ENCODE measurements at regions not wholly inside any gene's neighbourhood (a gene's known extent, or its start where the extent isn't known, plus 50 kb on each side); places are given as distances from the start of the nearest gene placed in this dataset.

DNA sequence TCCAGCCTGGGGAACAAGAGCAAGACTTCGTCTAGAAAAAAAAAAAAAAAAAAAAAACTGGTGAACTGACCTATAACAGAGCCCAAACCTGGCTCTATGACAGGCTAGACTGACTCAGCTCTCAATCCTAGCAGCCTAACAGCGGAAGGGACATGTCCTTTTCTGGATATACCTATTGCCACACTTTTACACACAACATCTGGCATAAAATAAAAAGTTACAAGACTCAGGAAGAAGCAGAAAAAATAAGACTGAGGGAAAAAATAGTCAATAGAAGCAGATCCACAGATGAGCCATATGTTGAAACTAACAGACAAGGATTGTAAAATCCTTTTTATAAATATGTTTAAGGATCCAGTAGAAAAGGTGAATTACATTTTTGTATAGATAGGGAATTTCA is 57.5 kb upstream of the IPO9 start:
- ATAC-seq = no peak
- TF ChIP-seq SNAI2 (CRISPR knock-in tag; IDR thresholded peaks at IDR 0.05) = no peak
- no peak for TF ChIP-seq ZNF70 (CRISPR knock-in tag; IDR thresholded peaks at IDR 0.05)

GRCh38 chr1:201772178-201772577 is 56.8 kb upstream of the IPO9 start:
- TF ChIP-seq TCF4 (CRISPR knock-in tag; IDR thresholded peaks at IDR 0.05; ENCODE audit: borderline replicate concordance) (no peak), ARNTL (CRISPR knock-in tag; IDR thresholded peaks at IDR 0.05; ENCODE audit: borderline replicate concordance, low read depth) (no peak), ZC3H10 (CRISPR knock-in tag; IDR thresholded peaks at IDR 0.05) (no peak), CREB5 (CRISPR knock-in tag; IDR thresholded peaks at IDR 0.05; ENCODE audit: low read depth) (no peak), OSR1 (CRISPR knock-in tag; IDR thresholded peaks at IDR 0.05) (no peak), PPARA (CRISPR knock-in tag; IDR thresholded peaks at IDR 0.05; ENCODE audit: borderline replicate concordance) (no peak), ISL1 (CRISPR knock-in tag; IDR thresholded peaks at IDR 0.05) (no peak), BACH2 (CRISPR knock-in tag; IDR thresholded peaks at IDR 0.05; ENCODE audit: borderline replicate concordance) (no peak), RARB (CRISPR knock-in tag; IDR thresholded peaks at IDR 0.05) (no peak), POU6F1 (CRISPR knock-in tag; IDR thresholded peaks at IDR 0.05; ENCODE audit: borderline replicate concordance, low read depth) (no peak), ESRRG (CRISPR knock-in tag; IDR thresholded peaks at IDR 0.05) (no peak), ZNF565 (CRISPR knock-in tag; conservative IDR thresholded peaks at IDR 0.05; ENCODE audit: low read depth) (no peak), CSDC2 (CRISPR knock-in tag; IDR thresholded peaks at IDR 0.05) (no peak), SNAI2 (CRISPR knock-in tag; IDR thresholded peaks at IDR 0.05) (no peak), ZNF70 (CRISPR knock-in tag; IDR thresholded peaks at IDR 0.05) (no peak)
- TF ChIP-seq, protein P1, sequence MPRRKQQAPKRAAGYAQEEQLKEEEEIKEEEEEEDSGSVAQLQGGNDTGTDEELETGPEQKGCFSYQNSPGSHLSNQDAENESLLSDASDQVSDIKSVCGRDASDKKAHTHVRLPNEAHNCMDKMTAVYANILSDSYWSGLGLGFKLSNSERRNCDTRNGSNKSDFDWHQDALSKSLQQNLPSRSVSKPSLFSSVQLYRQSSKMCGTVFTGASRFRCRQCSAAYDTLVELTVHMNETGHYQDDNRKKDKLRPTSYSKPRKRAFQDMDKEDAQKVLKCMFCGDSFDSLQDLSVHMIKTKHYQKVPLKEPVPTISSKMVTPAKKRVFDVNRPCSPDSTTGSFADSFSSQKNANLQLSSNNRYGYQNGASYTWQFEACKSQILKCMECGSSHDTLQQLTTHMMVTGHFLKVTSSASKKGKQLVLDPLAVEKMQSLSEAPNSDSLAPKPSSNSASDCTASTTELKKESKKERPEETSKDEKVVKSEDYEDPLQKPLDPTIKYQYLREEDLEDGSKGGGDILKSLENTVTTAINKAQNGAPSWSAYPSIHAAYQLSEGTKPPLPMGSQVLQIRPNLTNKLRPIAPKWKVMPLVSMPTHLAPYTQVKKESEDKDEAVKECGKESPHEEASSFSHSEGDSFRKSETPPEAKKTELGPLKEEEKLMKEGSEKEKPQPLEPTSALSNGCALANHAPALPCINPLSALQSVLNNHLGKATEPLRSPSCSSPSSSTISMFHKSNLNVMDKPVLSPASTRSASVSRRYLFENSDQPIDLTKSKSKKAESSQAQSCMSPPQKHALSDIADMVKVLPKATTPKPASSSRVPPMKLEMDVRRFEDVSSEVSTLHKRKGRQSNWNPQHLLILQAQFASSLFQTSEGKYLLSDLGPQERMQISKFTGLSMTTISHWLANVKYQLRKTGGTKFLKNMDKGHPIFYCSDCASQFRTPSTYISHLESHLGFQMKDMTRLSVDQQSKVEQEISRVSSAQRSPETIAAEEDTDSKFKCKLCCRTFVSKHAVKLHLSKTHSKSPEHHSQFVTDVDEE (CRISPR knock-in tag; IDR thresholded peaks at IDR 0.05) = no peak
- peak; percentile 71 for ATAC-seq

DNA sequence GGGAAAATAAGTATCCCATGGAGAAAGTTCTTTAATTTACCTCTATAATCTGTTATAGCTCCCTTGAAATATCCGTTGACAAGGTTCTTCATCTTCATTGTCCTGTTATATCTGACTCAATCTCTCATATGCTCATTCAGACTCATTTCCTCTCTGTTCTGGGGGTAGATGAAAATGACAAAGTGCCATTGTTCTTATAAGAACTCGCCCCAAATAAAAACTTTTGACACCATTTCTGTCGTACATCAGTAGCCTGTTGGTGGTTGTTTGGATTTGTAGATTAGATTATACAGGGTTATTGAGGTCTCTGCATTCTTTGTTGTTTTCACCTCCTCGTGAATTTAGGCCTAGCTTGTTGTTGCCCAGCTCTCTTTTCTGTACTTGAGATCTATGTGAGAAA is 55.2 kb upstream of the IPO9 start:
- peak; percentile 7; the same call in 2 of the 3 replicates for ATAC-seq
- TF ChIP-seq ARNTL (CRISPR knock-in tag; IDR thresholded peaks at IDR 0.05; ENCODE audit: borderline replicate concordance, low read depth) (no peak), SNAI2 (CRISPR knock-in tag; IDR thresholded peaks at IDR 0.05) (no peak), BACH2 (CRISPR knock-in tag; IDR thresholded peaks at IDR 0.05; ENCODE audit: borderline replicate concordance) (no peak), ZNF8 (CRISPR knock-in tag; IDR thresholded peaks at IDR 0.05) (no peak), GLIS3 (CRISPR knock-in tag; IDR thresholded peaks at IDR 0.05) (no peak), POU6F1 (CRISPR knock-in tag; IDR thresholded peaks at IDR 0.05; ENCODE audit: borderline replicate concordance, low read depth) (no peak), ESRRG (CRISPR knock-in tag; IDR thresholded peaks at IDR 0.05) (no peak), ZFP3 (CRISPR knock-in tag; IDR thresholded peaks at IDR 0.05) (no peak), RARB (CRISPR knock-in tag; IDR thresholded peaks at IDR 0.05) (no peak; the same call in 1 of the 2 replicates), ZC3H10 (CRISPR knock-in tag; IDR thresholded peaks at IDR 0.05) (no peak), TCF4 (CRISPR knock-in tag; IDR thresholded peaks at IDR 0.05; ENCODE audit: borderline replicate concordance) (no peak), CREB5 (CRISPR knock-in tag; IDR thresholded peaks at IDR 0.05; ENCODE audit: low read depth) (no peak), PPARA (CRISPR knock-in tag; IDR thresholded peaks at IDR 0.05; ENCODE audit: borderline replicate concordance) (no peak), OSR1 (CRISPR knock-in tag; IDR thresholded peaks at IDR 0.05) (no peak), ZFP30 (CRISPR knock-in tag; IDR thresholded peaks at IDR 0.05) (no peak)
- TF ChIP-seq, protein P2, sequence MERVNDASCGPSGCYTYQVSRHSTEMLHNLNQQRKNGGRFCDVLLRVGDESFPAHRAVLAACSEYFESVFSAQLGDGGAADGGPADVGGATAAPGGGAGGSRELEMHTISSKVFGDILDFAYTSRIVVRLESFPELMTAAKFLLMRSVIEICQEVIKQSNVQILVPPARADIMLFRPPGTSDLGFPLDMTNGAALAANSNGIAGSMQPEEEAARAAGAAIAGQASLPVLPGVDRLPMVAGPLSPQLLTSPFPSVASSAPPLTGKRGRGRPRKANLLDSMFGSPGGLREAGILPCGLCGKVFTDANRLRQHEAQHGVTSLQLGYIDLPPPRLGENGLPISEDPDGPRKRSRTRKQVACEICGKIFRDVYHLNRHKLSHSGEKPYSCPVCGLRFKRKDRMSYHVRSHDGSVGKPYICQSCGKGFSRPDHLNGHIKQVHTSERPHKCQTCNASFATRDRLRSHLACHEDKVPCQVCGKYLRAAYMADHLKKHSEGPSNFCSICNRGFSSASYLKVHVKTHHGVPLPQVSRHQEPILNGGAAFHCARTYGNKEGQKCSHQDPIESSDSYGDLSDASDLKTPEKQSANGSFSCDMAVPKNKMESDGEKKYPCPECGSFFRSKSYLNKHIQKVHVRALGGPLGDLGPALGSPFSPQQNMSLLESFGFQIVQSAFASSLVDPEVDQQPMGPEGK (CRISPR knock-in tag; IDR thresholded peaks at IDR 0.05; ENCODE audit: borderline replicate concordance) = no peak
- TF ChIP-seq, protein P1 (CRISPR knock-in tag; IDR thresholded peaks at IDR 0.05) = no peak
- TF ChIP-seq, protein P3, sequence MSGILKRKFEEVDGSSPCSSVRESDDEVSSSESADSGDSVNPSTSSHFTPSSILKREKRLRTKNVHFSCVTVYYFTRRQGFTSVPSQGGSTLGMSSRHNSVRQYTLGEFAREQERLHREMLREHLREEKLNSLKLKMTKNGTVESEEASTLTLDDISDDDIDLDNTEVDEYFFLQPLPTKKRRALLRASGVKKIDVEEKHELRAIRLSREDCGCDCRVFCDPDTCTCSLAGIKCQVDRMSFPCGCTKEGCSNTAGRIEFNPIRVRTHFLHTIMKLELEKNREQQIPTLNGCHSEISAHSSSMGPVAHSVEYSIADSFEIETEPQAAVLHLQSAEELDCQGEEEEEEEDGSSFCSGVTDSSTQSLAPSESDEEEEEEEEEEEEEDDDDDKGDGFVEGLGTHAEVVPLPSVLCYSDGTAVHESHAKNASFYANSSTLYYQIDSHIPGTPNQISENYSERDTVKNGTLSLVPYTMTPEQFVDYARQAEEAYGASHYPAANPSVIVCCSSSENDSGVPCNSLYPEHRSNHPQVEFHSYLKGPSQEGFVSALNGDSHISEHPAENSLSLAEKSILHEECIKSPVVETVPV (CRISPR knock-in tag; IDR thresholded peaks at IDR 0.05) = no peak
